Immature natural killer cell (primary cell): ENCODE measurements at regions not wholly inside any gene's neighbourhood (a gene's known extent, or its start where the extent isn't known, plus 50 kb on each side); places are given as distances from the start of the nearest gene placed in this dataset.
A peak's percentile ranks its signal among the peaks of the same experiment; 100 is the strongest.

Source experiments
- DNase-seq, 3 donors: peaks; one replicate each; pipeline ENCODE4 v3.0.0; 2022; ENCODE audit warnings: mixed read lengths in 1 of 3
- H3K27ac Mint-ChIP-seq, 6 donors: one replicate each; pipeline ENCODE4 v1.8.0; 2020; ENCODE audit warnings: mixed read lengths in 6 of 6, mild to moderate bottlenecking in 5 of 6, inconsistent platforms in 4 of 6, moderate library complexity in 3 of 6
- H3K27me3 Mint-ChIP-seq, 3 donors: one replicate each; pipeline ENCODE4 v1.8.0; 2020 to 2021; ENCODE audit warnings: low read depth in 3 of 3, mild to moderate bottlenecking in 3 of 3, mixed read lengths in 3 of 3, moderate library complexity in 3 of 3, inconsistent platforms in 1 of 3
- H3K36me3 Mint-ChIP-seq, 3 donors: one replicate each; pipeline ENCODE4 v1.8.0; 2020; ENCODE audit warnings: mixed read lengths in 3 of 3, inconsistent platforms in 2 of 3, mild to moderate bottlenecking in 2 of 3
- H3K4me1 Mint-ChIP-seq, 2 donors: one replicate each; pipeline ENCODE4 v1.8.0; 2020; ENCODE audit warnings: inconsistent platforms in 2 of 2, mild to moderate bottlenecking in 2 of 2, mixed read lengths in 2 of 2, moderate library complexity in 1 of 2
- H3K4me3 Mint-ChIP-seq, 5 donors: one replicate each; pipeline ENCODE4 v1.8.0; 2020; ENCODE audit warnings: mild to moderate bottlenecking in 5 of 5, mixed read lengths in 5 of 5, inconsistent platforms in 3 of 5, moderate library complexity in 3 of 5
- H3K9me3 Mint-ChIP-seq, 6 donors: one replicate each; pipeline ENCODE4 v1.8.0; 2020; ENCODE audit warnings: mild to moderate bottlenecking in 6 of 6, mixed read lengths in 6 of 6, inconsistent platforms in 4 of 6, moderate library complexity in 3 of 6

DNA sequence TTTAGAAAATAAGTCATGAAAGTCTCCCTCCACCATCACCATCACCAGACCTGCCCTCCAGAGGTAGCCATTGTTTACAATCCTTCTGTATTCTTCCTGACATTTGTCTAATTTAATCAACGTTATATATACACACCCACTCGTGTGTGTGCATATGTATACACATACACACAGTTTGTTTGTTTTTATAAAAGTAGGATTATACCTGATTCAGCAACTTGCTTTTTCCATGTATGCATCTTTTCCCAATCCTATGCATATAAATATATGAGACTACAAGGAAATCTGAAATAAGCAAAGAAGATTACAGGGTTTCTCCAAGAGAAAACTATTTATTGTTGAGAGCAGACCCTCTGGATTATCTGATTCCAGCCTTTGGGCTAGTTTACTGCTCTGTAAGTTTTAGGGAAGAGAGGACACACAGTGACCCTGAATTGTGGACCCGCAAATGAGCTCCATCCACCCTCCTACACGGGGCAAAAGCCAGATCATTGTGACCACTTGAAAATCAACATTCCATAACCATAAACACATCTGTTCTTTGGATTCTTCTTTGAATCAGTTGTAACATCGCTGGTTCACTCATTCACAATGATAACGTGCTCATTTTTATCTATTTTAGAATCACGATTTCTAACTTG, 104.3 kb downstream of the CPN2 start:
- no peaks in the 10 kb centered on the region for H3K4me1 Mint-ChIP-seq
- H3K27me3 Mint-ChIP-seq: peaks cover 0 to 4% (median 2%) of the 10 kb centered on the region in 3 donors
- no peak for DNase-seq
- H3K9me3 Mint-ChIP-seq: no peaks in the 10 kb centered on the region
- no peak overlapping the region for H3K27ac Mint-ChIP-seq
- H3K4me3 Mint-ChIP-seq: no peak overlapping the region
- no peaks in the 10 kb centered on the region for H3K36me3 Mint-ChIP-seq

DNA sequence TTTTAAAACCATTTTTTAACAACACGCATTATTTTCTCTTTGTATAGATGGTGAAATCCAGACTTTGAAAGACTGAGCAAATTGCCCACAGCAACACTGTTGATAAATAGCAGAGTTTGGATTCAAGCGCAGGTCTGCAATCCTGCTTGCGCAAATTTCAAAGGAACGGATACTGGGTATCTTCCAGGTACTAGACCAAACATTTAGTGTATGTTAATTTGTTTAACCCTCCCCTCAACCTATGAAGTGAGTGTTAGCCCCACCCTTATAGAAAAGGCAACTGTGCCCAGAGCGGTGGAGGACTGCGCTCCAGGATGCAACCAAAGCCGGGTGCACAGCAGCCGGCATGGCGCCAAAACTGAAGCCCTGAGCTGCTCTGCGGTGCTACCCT, 103.8 kb downstream of the CPN2 start:
- Mint-ChIP-seq H3K9me3 (no peaks in the 10 kb centered on the region), H3K4me1 (no peaks in the 10 kb centered on the region), H3K4me3 (no peak overlapping the region), H3K27ac (no peak overlapping the region), H3K27me3 (peaks cover 0 to 4% (median 2%) of the 10 kb centered on the region in 3 donors), H3K36me3 (no peaks in the 10 kb centered on the region)
- no peak for DNase-seq

DNA sequence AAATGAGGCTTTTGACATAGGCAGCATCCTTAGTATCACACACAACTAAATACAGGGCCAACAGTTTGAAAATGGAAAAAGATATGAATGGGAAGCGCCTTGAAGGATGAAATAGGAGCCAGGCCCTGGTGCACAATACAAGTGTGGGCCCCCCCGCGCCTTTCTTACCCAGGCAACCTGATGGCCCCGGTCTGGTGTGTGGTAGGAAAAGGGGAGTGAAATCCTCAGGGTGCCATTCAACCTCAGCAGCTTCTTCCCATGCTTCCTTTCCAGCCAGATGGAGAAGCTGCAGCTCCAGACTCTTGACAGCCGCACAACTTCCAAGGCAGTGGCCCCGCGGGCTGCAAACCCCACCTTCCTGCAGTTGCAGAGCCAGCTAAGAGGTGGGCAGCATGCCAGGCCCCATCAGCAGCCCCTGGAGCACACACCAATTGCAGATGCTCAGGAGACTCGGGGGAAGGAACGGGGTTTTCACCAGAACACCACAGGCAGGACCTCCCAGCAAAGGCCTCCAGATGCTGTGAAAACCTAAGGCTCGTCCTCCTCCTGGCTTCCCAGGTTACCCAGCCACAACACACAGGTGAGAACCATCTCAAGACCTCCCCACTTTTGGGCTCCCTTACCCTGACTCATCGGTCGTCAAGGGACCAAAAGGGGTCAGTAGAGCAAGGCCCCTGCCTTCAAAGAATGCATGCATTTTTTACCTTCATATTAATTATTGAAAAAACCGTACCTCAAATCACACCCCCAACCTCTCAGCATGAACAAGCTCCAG, 101.6 kb downstream of the CPN2 start:
- H3K4me1 Mint-ChIP-seq: peaks cover 10 to 11% of the 10 kb centered on the region in 2 donors
- H3K4me3 Mint-ChIP-seq: no peak overlapping the region
- no peak for DNase-seq
- H3K36me3 Mint-ChIP-seq: no peaks in the 10 kb centered on the region
- no peaks in the 10 kb centered on the region for H3K9me3 Mint-ChIP-seq
- H3K27me3 Mint-ChIP-seq: peaks cover 0 to 2% (median 0%) of the 10 kb centered on the region in 3 donors
- no peak overlapping the region for H3K27ac Mint-ChIP-seq

DNA sequence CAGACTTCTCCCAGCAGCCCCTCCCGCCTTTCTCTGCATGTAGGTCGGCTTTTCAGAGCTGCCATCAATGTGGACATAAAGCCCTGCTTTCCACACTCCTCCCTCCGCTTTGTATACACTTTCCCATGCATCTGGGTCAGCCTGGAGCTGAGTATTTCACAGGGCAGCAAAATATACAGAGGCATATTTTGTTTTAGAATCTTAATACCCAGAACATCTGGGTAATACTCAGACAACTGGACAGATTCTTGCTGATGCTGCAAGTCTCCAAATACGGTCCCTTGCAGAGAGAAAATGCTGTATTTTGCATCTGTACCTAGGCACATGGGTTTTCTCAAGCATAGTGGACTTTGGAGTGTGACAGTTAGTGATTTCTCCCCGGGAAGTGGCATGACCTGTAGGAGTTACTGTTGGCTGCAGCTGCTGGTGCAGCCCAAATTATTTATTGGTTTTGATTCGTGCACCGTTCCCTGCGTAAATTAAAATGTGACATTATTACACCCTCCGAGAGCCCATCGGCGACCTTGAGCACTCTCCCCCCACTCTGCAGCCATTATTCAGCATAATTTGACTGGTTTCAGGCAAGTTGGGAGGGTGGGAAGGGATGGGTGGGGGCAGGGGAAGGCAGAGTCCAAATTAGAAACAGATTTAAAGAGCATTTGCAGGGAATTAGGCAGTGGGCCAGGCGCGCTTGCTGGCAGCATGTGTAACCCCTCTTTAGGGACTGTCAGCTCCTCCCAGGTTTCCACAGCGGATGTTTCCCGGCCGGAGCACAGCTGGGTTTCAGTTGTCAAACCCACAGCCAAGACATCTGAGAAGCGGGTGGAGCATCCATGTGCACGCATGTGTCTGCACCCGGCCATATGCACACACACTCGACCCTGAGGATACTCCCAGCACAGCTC, 100.8 kb downstream of the CPN2 start:
- no peak overlapping the region for H3K4me3 Mint-ChIP-seq
- H3K4me1 Mint-ChIP-seq: peaks cover 16 to 18% of the 10 kb centered on the region in 2 donors
- peaks cover 0 to 3% (median 2%) of the 10 kb centered on the region in 3 donors for H3K27me3 Mint-ChIP-seq
- H3K36me3 Mint-ChIP-seq: no peaks in the 10 kb centered on the region
- no peak for DNase-seq
- H3K27ac Mint-ChIP-seq: no peak overlapping the region
- H3K9me3 Mint-ChIP-seq: peaks cover 0 to 1% (median 0%) of the 10 kb centered on the region in 6 donors

DNA sequence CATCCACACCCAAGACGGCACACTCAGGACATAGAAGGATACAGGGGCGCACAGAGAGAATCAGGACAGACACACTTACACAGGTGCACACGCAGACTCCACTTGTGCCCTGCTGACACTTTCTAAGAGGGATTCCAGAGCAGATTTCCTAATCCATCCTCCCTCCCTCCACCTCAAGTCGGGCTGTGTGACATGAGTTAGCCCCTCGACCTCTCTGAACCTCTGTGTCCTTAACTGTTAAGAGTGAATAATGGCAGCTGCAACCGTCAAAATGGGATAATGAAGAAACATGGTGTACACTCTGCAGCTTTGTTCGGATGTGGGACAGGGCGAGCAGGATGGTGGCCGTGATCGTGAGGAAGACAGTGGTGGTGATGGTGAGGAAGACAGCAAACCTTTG, 100.1 kb downstream of the CPN2 start:
- peak overlapping the region in 1 of 6 donors; percentile 62 for H3K27ac Mint-ChIP-seq

DNA sequence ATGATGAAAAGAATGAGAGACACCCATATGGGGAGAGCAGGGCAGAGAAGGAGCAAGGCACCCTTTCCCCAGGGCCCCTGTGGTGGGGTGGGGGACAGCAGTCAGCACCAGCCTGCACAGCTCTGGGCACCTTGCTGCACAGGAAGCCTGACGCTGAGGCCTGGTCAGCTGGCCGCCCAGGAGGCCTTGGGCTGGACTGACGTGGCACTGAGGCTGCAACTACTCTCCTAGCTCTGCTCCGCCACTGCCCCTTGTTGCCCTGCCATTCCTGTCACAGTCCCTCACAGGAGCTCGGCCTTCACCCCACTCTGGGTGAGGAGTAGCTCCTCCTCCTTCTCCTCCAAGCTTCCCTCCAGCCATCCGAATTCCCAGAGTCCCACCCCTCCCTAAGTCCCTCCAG, 99.7 kb downstream of the CPN2 start:
- Mint-ChIP-seq H3K9me3 (peaks cover 0 to 1% (median 0%) of the 10 kb centered on the region in 6 donors), H3K27me3 (peaks cover 0 to 6% (median 2%) of the 10 kb centered on the region in 3 donors), H3K36me3 (peaks cover 0 to 3% (median 0%) of the 10 kb centered on the region in 3 donors), H3K4me1 (peaks cover 27 to 29% of the 10 kb centered on the region in 2 donors), H3K4me3 (no peak overlapping the region), H3K27ac (peak overlapping the region in 1 of 6 donors; percentile 32)
- DNase-seq: no peak

More for the DNA sequence above, 100.1 kb downstream of the CPN2 start:
- H3K36me3 Mint-ChIP-seq: peaks cover 0 to 3% (median 0%) of the 10 kb centered on the region in 3 donors
- peaks cover 22 to 25% of the 10 kb centered on the region in 2 donors for H3K4me1 Mint-ChIP-seq
- H3K4me3 Mint-ChIP-seq: no peak overlapping the region
- H3K9me3 Mint-ChIP-seq: peaks cover 0 to 1% (median 0%) of the 10 kb centered on the region in 6 donors
- DNase-seq: no peak
- H3K27me3 Mint-ChIP-seq: peaks cover 0 to 6% (median 2%) of the 10 kb centered on the region in 3 donors

DNA sequence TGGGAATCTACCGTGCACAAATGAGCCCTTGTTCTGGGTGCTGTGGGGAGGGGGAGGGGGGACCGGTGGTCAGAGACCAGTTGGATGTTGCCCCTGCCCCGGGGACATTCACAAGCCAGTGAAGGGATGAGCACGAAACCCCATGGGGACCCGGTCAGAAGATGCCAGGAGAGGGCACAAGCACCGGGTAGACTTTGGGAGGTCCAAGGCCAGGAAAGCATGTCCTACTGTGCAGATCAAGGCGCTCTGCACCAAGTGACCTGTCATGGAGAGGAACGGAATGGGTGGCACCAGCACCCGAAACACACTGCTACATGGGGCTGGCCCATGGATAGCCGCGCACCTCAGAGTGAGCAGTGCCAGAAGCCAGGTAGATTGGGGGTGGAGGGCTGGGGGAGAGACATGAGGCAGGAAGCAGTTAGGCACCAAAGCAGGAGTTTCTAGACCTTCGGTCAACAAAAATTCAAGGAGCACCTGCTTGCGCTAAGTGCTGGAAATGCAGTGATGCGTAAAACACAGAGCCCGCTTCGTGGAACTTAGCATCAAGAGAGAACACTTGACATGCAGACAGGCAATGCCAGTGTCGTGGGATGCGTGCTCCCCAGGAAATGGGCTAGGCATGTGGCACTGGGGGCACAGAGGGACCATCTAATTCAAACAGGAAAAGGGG, 99.1 kb downstream of the CPN2 start:
- peaks cover 0 to 3% (median 0%) of the 10 kb centered on the region in 3 donors for H3K36me3 Mint-ChIP-seq
- H3K4me1 Mint-ChIP-seq: peaks cover 30 to 35% of the 10 kb centered on the region in 2 donors
- H3K4me3 Mint-ChIP-seq: no peak overlapping the region
- H3K27ac Mint-ChIP-seq: peak overlapping the region in 3 of 6 donors; percentile 13 to 54 (median 53)
- H3K9me3 Mint-ChIP-seq: peaks cover 0 to 1% (median 0%) of the 10 kb centered on the region in 6 donors
- H3K27me3 Mint-ChIP-seq: peaks cover 0 to 6% (median 2%) of the 10 kb centered on the region in 3 donors
- no peak for DNase-seq

DNA sequence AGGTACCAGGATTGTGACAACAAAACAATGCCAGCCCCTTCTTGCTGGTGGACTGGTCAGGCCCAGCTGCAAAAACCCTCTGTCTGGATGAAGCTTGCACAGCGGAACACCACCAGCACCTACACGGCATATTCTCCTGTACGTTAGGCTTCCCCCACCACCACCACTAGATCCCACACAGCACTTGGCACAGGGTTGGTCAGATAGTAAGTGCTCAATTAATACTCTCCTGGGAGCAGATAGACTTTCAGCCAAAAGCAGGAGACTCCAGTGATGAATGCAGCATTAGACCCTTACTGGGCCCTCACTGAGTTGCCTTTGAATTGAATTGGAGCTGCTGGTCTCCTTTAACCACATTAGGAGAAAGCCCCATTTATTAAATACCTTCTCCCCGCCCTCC, 97.9 kb downstream of the CPN2 start:
- H3K4me1 Mint-ChIP-seq: peaks cover 30 to 37% of the 10 kb centered on the region in 2 donors
- H3K36me3 Mint-ChIP-seq: peaks cover 0 to 5% (median 0%) of the 10 kb centered on the region in 3 donors
- peak overlapping the region in 4 of 6 donors; percentile 10 to 91 (median 57) for H3K27ac Mint-ChIP-seq
- no peak overlapping the region for H3K4me3 Mint-ChIP-seq
- peaks cover 0 to 6% (median 2%) of the 10 kb centered on the region in 3 donors for H3K27me3 Mint-ChIP-seq
- DNase-seq: no peak
- H3K9me3 Mint-ChIP-seq: peaks cover 0 to 4% (median 0%) of the 10 kb centered on the region in 6 donors

DNA sequence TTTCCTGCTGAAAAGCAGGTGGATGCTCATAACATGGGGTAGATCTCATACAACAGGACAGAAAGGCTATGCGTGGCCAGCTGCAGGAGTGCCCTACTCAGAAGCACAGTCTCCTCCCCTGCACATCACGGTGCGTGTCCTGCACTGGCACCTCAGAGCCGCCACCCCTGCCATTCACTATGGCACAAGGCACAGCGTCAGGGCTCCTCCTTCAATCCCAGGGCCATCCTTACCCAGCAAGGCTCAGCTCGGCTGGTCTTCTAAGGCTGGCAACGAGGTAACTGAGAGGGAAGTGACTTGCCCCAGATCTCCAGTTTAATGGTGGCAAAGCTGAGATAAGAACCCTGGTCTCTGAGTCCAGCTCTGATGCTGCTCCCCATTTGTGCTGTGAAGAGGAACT, 97.1 kb downstream of the CPN2 start:
- DNase-seq: no peak

DNA sequence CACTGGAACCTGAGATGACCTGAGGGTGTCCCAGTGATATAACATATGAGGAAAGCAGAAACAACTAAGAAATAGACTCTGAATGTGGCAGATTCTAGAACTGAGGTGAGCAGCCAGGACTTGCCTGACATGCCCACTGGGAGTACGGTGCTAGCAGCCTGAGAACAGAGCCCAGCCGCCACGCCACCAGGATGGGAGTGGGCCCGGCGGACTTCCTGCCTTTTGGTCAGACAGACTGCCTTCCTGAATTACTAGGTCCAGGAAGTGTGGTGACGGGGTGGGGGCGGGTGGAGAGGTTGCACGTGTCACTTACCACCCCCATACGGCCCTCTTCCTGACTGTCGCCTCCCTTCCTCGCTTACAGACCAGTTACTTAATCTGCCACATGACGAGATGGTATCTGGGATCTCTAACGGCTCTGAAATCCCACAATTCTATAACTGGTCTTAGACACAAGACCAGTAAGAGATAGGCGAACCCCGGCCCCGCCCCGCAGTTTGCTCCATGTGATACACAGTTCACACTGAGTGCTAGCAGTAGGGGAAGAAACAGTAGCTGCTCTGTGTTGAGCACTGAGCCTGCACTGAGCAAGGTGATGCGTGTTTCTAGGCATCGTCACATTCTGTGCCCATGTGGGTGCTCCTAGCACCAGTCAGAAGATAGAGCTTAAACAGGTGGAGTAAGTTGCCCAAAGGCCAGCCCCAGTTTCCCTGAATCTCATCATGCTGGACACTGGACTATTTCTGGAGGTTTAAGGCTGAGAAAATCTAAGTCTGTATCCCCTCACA, 95.7 kb downstream of the CPN2 start:
- Mint-ChIP-seq H3K36me3 (peaks cover 0 to 5% (median 0%) of the 10 kb centered on the region in 3 donors), H3K4me3 (peak overlapping the region; percentile 78 to 90 (median 81)), H3K4me1 (peaks cover 30 to 37% of the 10 kb centered on the region in 2 donors), H3K9me3 (peaks cover 0 to 4% (median 0%) of the 10 kb centered on the region in 6 donors), H3K27ac (peak overlapping the region; percentile 81 to 95 (median 92)), H3K27me3 (peaks cover 0 to 6% (median 0%) of the 10 kb centered on the region in 3 donors)
- DNase-seq: peak; percentile 53 to 59 (median 58)

More for the DNA sequence above, 97.1 kb downstream of the CPN2 start:
- Mint-ChIP-seq H3K4me3 (peak overlapping the region in 2 of 5 donors; percentile 8 to 19), H3K27ac (peak overlapping the region; percentile 13 to 91 (median 50)), H3K36me3 (peaks cover 0 to 5% (median 0%) of the 10 kb centered on the region in 3 donors), H3K4me1 (peaks cover 30 to 37% of the 10 kb centered on the region in 2 donors), H3K9me3 (peaks cover 0 to 4% (median 0%) of the 10 kb centered on the region in 6 donors), H3K27me3 (peaks cover 0 to 6% (median 0%) of the 10 kb centered on the region in 3 donors)

DNA sequence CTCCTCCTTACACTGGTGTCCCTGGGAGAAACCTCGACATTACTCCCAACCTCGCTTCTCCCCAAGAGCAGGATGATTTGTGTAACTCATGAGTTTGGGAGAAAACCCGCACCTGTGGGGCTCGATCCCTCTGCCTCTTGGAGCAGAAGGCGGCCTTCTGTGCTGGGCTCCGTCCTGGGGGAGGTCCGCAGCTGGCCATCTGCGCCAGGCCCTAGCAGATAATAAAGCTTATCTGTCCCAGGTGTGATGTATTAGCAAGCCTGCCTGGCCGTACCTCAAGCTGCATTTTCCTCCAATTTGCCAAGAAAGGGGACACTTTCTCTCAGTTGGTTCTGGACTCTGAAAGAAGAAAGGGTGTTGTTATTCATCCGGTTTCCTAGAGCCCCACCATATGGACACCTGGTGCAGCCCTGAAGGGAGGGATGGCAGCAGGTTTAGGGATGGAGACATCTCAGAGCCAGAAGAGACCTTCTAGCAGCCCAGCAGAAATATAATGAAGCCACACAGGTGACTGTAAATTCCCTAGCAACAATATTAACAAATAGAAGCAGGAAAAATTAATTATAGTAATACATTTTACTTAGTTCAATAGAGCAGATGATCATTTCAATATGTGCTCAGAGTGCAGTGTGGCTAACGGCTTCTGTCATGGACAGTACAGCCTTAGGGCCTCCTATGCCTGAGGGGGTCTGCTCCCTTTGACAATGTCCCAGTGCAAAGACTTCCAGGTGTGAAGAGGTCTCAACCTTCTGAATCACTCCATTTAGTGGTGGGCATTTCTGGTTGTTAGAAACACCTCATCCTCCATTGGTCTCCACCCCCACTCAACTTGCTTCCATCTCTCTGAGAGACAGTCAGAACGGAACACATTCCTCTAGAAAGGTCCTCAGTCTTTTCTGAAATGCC, 94.8 kb downstream of the CPN2 start:
- Mint-ChIP-seq H3K36me3 (peaks cover 0 to 5% (median 0%) of the 10 kb centered on the region in 3 donors), H3K4me1 (peaks cover 30 to 37% of the 10 kb centered on the region in 2 donors), H3K27me3 (peaks cover 0 to 6% (median 0%) of the 10 kb centered on the region in 3 donors), H3K9me3 (peaks cover 0 to 4% (median 0%) of the 10 kb centered on the region in 6 donors), H3K4me3 (peak overlapping the region; percentile 78 to 90 (median 81)), H3K27ac (peak overlapping the region; percentile 81 to 95 (median 92))
- no peak for DNase-seq
